ENCODE measurements at regions not wholly inside any gene's neighbourhood (a gene's known extent, or its start where the extent isn't known, plus 50 kb on each side); places are given as distances from the start of the nearest gene placed in this dataset.

DNA sequence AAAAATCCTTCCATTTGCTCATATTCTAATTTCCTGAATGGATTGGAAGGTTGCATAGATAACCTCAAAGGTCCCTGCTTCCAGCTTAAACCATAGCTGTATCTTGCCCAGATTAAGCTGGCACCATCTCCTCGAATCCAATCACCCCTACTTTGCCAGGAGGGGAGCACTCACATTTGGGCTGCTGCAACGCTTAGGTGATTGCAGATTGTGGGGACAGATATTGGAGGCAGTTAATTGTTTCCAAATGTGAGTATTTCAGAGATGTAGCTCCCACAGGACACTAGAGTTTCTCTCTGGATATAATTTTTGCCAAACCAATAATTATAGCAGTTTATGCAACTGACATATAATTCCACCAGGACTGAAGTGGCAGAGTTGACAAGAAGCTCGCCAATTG is 53.5 kb upstream of the ACSL1 start:
- no peak for DNase-seq
- no peak for ATAC-seq

DNA sequence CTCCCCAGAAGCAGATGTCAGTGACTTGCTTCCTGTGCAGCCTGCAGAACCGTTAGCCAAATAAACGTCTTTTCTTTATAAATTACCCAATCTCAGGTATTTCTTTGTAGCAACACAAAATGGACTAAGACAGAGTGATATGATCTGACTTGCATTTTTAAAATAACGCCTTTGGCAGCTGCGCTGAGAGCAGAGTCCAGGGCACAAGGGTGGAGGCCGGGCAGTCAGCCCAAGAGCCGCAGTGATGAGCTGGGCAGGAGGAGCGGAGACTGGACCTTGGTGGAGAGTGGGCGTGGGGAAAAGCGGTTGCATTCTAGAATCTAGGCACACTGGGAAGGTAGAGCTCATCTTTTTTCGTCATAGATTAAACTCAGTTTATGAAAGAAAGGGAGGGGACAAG is 56.5 kb upstream of the ACSL1 start:
- ATAC-seq (no peak), DNase-seq (no peak)

DNA sequence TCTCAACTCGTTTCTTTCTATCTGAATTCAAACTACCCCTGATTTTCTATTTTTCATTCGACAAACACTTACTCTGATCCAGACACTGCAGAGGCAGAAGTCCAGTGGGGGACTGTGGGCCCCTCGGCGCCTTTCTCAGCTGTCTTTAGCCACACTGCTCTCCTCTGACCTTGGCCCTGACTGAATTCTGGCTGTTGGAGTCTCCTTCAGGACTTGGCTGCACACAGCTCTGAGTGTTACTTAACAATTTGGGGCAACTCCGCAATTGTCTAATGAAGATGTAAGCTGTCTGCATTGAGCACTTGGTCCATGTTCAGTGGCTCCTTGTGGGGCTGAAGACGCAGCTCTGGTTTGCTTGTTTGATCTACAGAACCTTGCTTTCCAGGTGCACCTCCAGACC is 57.3 kb upstream of the ACSL1 start:
- no peak for DNase-seq
- no peak for ATAC-seq

DNA sequence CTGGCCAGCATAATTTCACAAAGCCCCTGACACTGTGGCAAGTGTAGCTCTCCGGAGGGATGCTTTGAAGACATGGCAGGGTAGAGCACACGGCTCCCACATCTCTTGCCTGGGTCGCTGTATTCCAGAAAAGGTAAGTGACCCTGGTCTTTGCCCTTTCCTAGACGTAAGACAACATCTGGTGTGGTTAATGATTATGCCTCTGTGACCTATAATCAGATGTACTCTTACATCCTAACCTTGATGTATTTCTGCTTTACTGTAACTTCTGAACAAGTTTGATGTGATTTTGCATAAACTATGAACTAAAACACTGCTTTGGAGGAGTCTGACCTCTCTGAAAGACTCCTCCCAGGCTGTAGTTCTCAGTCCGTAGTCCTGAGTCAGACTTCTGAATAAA is 59.1 kb upstream of the ACSL1 start:
- DNase-seq (no peak), ATAC-seq (no peak)

DNA sequence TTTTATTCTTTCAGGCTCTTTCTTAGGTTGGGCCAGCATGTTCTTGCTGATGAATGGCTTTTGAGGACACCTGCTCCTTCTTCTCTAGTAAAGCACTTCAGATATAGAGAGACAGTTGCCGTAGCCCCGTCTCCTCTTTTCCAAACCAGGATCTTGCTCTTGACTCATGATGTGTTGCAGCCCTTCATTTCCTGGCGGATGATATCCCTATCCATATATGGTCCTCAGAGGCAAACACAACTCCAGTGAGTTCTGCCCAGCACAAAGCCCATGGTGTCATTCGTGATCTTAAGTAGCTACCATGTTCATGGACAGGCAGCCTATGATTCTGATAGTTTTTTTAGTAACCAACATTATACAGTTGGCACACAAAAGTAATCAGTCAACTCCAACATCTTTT is 59.8 kb upstream of the ACSL1 start:
- DNase-seq: no peak
- ATAC-seq: no peak

DNA sequence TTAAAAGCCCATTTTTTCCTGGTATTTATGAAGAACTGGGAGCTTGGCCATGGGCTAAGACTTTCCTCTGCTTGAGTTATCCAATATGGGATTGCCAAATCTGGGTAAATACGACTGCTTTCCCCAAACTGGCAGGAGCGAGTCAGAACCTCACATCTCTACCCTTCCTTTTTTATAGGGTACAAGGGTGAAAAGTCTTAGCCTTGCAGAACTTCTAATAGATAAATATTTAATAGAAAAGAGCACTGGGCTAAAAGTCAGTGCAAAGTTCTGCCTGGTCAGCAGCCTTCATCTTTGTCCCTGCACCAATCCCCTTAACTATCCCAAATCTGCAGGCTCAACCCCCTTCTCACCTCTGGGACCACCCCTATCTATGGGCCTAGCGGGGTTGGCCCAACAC is 61.6 kb upstream of the ACSL1 start:
- no peak for DNase-seq

DNA sequence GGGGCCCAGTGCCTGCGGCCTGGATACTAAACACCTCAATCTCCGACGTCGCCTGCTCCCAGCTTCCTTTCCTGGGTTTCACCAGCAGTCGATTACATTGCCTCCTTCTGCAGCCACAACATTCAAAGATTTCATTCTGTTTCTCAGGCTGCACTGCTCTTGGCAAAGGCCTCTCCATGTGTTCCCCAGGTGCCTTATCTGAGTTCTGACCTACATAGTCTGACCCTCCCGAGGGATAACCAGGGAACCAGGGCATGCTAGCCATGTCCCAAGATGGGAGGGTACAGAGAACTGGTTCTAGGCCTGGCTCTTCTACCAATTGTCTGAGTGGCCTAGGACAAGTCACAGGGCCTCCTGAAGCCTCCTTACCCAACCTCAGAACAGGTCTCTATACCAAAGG is 62.2 kb upstream of the ACSL1 start:
- no peak for ATAC-seq
- DNase-seq: no peak

More for the DNA sequence above, 61.6 kb upstream of the ACSL1 start:
- no peak for ATAC-seq

DNA sequence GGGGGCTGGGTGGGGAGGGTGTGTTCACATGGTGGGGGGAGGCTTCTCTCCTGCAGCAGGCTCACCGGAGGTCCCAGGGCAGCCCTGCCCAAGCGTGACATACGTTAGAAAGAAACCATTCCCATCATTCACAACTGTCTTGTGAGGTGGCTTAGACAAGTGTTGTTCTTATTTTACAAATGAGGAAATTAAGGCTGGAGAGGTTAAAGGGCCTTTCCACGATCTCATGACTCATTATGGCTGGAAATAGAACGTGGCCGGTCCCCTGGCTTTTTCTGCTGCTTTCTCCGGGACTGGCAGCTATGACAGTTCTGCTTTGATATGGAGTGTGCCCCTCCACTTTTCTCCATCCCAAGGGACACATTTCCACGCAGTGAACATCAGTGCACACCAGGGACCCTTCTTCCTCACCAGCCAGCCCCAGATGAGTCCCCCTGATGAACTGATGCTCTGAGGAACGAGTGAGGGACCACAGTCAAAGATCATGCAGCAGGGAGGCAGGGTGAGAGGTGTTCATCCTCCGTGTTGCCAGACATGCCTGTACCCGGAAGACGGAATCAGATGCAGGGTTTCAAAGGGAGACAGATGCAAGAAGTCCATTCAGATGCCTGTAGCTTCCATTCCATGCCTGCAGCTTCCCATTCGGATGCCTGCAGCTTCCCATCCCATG is 64.0 kb upstream of the ACSL1 start:
- ATAC-seq (no peak), DNase-seq (no peak)

DNA sequence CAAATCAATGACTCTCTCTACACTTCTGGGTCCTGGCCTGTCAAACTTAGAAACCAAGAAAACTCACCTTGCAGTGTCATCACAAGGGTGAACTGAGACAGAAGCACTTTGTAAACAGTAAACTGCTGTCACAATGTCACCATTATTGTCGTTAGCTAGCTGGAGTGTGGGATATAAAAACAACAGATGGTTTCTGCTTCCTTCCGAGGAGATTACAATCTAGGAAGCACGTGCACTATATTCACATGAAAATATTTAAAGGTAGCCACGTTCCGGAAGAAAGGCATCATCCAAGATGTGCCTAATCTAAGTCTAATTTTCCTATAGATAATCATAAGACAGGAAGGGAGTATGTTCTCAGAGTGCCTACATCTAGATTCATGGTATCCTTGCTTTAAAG is 64.7 kb upstream of the ACSL1 start:
- no peak for DNase-seq
- ATAC-seq: no peak

DNA sequence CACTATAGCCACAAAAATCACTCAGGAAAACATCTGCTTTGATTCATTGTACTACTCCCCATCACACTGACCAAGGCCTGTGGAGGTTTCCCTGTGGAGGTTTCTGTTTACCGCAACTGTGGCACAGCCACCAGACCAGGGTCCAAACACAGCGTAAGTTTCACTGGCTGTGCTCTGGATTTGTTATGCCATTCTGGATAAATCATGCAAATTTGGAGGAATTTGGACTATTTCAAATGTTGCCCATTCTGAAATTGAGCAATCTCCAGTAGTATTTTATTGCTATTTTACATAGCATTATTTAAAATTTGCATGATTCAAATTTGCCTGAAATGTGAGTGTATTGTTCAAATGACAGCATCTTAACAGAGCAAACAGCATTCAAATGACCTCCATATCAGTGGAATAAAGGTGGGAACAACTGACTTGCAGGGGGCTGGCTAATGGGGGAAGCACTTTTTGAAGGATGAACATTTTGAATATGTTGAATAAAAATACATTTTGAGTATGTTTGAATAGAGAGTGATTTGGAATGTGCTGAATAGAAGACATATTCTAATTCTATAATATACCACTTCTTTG is 66.1 kb upstream of the ACSL1 start:
- DNase-seq (no peak), ATAC-seq (no peak)

DNA sequence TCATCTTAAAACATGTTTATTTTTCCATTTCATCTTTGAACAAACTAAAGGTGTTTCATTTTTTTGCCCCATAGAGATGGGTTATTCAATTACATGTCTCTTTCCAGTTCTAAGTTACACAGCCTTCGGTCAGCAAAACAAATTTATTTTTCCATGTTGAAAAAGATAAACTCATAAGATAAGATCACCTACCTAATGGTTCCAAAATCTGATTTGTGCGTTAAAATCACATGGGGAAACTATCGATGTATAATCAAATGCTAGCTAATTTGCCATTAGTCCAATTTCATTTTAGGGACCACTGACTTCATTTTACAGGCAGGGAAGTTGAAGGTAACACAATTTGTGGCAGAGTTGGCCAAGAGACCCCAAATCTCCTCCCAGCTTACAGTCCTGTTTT is 67.2 kb upstream of the ACSL1 start:
- DNase-seq: no peak
- ATAC-seq: no peak

DNA sequence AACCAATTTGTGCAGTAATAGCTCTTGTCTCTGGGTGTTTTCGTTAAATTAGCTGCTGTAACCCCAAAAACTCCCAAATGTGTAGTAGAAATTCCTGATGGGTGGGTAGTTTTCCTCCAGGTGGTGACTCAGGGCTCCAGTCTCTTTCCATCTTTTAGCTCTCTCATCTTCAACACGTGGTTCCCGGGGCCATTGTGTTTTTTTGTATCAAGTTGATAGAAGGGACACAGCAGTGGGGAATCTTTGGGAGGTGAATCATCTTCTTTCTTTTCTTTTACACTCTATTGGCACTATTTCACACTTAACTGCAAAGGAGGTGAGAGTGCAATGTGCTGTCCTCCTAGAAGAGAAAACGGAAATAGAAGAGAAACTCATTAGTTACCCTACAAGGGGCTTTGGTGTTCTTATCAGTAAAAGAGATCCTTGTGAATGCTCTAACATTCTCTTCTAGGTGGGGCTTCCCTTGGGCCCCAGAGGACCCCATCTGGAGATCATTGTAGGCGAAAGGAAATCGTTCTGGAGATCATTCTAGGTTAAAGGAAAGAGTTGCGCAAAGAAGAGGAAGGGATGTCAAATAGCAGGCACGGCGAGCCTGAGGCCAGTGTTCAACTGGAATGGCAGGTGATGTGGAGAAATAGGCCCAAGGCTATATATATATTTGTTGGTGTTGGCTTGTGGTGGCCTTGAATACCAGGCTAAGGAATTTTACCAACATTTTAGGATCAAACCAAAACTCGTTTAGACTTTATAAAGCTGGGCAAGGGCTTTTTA is 68.2 kb upstream of the ACSL1 start:
- no peak for DNase-seq
- ATAC-seq: no peak

DNA sequence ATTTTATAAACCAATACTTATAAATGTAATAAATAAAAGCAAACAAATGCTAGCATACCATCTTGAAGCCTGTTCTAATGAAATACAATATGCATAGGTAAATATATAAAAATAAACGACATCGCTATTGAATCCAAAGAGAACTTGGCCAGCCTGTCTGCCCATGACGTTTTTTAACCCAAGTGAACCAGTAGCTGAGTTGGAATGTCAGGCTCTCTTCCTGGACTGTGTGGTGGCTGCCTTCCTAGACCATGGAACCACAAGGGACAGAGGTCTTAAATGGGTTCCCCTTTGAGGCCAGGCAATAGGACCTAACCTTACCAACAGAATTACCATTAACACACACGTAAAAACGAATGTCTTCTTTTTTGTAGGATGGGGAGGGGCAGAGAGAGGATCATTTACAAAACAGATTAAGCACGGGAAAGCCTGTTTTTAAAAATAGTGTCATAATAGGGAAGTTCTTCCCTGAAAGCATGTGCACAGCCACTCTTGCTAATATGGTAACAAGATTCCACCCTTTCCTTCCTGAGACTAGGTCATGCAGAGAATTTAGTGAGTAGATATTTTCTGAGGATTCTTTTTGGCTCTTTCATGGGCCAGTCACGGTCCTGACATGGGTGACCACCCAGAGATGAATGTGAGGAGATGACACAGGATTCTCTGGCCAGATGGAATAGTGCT is 69.4 kb upstream of the ACSL1 start:
- ATAC-seq (no peak), DNase-seq (no peak)

DNA sequence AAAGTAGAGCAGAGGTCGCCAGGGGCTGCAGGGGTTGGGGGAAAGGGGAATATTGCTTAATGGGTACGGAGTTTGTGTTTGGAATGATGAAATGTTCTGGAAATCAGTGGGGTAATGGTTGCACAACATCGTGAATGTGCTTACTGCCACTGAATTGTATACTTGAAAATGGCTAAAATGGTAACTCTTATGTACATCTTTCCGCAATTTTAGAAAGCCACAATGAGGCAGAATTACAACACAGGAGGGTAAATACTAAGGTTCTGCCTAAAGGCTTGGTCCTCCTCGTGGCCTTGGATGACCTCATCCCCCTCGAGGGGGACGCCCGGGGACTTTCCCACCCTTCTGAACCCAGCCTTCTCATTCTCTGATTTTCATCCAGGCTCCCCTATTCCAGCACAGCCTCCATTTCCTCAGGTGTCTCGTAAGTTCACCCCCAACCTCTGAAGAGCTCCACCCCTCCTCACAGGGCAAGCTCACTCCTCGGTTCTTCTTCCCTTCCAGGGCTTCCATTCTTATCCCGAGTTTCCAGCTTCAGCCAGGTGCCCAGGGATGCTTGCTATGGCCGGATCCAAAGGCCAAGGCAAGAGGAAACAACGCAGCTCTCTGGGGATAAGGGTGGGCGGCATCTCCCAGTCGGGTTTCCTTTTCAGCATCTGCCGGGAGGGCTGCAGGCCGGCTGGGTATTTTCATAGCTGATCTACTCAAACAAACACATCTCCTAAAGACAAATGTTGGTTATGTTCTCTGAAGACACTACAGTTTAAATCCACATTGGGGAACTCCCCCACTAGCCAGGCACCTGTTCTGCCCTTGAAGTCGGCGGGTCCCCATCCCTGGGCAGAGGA is 71.3 kb upstream of the ACSL1 start:
- peak; percentile 12 for DNase-seq
- peak; percentile 43 for ATAC-seq

DNA sequence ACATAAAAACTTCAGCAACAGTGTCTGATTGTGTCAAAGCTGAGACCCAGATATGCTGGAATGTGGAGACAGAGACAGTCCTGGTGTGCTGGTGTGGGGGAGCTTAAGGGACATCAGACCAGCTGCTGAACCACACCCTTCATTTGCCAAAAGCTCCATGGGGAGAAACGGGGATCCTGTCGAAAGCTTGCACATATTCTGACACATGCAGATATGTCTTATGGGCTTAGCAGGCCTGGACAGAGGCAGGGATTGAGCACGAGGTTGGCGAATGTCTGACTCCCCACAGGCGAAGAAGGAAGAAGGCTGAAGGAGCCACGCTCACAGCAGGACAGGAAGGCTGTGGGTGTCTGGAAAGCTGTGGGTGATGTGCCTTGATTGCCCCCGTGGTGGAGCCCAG is 72.1 kb upstream of the ACSL1 start:
- ATAC-seq (no peak), DNase-seq (no peak)

DNA sequence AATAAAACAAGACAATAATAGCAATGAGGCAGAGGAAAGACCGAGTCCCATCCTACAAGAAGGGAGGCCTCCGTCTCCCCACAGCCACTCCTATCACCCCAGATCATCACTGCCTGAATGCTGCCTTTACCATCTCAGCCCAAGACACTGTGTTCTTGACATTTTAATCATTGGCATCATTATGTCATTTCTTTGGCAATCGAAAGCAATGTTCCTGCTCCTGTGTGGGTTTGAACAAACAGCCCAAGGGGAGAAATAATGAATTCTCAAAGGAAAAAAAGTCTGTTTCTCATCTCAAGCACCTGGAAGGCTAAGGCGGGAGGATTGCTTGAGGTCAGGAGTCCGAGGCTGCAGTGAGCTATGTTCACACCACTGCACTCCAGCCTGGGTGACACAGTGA is 73.0 kb upstream of the ACSL1 start:
- no peak for ATAC-seq
- no peak for DNase-seq

DNA sequence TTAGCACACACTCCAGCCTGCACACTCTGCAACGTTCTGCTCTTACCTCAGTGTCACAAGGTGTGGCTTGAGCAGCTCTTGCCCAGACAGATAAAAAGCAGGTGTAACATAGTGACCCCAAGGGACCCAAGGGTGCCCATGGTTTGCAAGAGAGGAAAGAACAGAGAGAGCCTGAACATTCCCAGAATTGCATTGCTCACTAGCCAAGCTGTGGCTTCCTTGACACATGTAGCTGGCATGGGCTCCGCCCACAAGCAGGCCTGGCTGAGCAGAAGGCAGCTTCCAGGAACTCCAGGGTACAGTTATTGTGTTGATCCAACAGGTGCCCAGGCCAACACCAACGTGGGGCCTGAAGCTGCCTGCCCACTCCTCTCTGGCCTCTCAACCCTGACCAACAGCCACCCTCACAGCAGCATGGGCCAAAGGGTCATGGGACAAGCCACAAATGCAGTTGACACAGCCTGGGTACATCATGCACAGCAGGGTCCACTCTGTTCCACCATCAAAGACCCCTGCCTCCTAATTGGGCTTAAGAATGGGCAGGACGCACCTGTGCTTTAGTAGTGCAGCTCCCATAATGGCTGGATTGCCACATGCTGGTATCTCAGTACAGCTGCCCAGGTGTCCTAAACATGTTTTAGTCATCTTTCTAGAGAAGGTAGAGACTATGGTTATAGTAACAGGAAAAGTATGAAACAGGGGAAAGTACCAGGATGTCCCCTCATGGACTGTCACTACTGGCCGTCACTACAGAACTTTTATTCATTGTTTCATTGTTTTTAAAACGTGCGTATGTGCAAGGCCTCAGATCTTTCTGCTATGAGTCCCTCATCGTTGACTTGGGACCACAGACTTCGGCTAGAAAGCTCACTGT is 73.7 kb upstream of the ACSL1 start:
- ATAC-seq (no peak), DNase-seq (no peak)

DNA sequence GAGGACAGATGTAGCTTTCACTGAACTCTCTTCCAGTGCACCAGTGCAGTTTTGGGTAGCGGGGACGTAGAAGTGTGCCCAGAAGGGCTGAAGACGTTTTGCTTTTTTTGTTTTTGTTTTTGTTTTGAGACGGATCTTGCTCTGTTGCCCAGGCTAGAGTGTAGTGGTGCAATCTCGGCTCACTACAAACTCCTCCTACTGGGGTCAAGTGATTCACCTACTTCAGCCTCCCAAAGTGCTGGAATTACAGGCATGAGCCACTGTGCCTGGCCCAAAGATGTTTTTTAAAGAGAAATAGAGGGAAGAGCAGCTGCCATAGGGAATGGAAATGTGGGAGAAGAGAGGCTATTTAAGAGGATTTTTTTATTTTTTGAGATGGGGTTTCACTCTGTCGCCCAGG is 74.4 kb upstream of the ACSL1 start:
- ATAC-seq: no peak

DNA sequence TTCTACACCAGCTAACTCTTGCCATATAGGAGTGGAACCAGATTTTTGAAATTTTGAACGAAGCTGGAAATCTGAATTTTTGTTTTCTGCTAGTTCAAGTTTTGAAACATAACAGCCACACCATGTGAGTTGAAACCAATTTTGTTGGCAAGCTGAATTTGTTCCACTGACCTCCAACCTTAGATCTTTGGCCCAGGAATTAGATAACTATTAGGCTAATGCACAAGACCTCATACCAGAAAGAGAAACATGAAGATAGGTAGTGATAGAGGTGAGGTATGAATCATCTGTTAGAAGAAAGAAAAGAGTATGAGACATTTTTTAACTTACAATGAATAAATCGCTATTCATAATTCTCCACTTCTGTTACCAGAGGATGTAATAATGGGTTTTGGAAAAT is 76.8 kb upstream of the ACSL1 start:
- ATAC-seq (no peak), DNase-seq (no peak)

More for the DNA sequence above, 74.4 kb upstream of the ACSL1 start:
- DNase-seq: no peak

DNA sequence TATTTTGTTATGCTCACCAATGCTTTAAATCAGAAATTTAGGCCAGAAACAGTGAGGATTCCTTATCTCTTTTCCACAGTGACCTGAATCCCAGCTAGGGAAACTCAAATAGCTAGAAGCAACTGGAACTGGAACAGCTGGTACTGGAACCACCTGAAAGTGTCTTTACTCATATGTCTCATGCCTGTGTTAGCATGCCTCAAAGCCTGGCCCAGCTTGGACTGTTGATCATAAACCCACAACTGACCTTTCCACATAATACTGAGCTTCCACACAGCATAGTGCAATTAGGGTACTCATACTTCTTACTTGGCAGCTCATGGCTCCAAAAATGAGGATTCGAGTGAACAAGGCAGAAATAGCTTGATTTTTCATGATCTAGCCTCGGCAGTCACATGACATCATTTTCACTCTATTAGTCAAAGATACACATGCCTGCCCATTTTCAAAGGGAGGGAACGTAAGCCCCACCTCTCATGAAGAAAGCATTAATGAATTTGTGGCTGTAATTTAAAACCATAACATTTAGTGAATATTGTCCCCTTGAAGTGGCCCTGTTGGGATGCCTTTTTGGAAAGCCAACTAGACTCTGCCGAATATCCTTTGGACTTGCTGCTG is 80.8 kb upstream of the ACSL1 start:
- ATAC-seq (no peak), DNase-seq (no peak)

DNA sequence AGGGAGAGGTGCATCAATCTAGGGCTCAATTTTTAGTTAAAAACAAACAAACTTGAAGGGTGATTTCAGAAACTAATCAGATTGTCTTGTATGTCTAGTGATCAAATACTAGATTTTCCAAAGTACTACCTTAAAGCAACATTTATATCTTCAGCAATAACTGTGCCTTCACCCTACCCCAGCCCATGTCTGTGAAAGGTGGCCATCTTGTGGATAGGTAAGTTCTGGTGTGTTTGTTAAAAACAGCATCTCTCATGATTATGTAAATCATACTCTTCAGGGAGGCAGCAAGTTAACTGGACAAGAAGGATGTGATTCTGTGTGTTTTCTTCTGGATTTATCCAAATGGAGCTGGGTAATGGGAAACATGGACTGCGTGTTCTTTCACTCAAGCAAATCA is 81.4 kb upstream of the ACSL1 start:
- DNase-seq (no peak), ATAC-seq (no peak)

All from stimulated activated naive CD8-positive, alpha-beta T cell treated with anti-CD3 and anti-CD28 coated beads, Interleukin-15, Interleukin-2, amounts not matched to agents 100 U/mL and 50 U/mL, for 24 hours (primary cell).